Lower lobe of right lung (tissue), 2 donors: ENCODE measurements at regions not wholly inside any gene's neighbourhood (a gene's known extent, or its start where the extent isn't known, plus 50 kb on each side); places are given as distances from the start of the nearest gene placed in this dataset.
"Not testable (repeated sequence)": the region's sequence is repeated elsewhere in the genome, so short reads cannot be mapped to it uniquely, and the experiment has no call there.

ENCODE experiments used
- ATAC-seq, 2 donors: fragments of 200-7000 bp; cut with Tn5 transposase; one replicate each; pipeline ENCODE4 v1.9.1; 2020 to 2022; ENCODE audit warnings: mild to moderate bottlenecking in 2 of 2, moderate library complexity in 2 of 2
- DNase-seq: peaks from one replicate; pipeline ENCODE4 v3.0.0-alpha.2; 2020
- H3K27ac ChIP-seq: fragments of 200-600 bp; one replicate; pipeline ENCODE4 v1.8.0; 2022
- H3K27me3 ChIP-seq: fragments of 200-600 bp; one replicate; pipeline ENCODE4 v1.8.0; 2022; ENCODE audit warnings: low read depth
- H3K36me3 ChIP-seq: fragments of 200-600 bp; one replicate; pipeline ENCODE4 v1.8.0; 2022; ENCODE audit warnings: mild to moderate bottlenecking
- H3K4me1 ChIP-seq: fragments of 200-600 bp; one replicate; pipeline ENCODE4 v1.8.0; 2022
- H3K4me3 ChIP-seq: fragments of 200-600 bp; one replicate; pipeline ENCODE4 v1.8.0; 2022; ENCODE audit warnings: mild to moderate bottlenecking
- H3K9me3 ChIP-seq: fragments of 200-600 bp; one replicate; pipeline ENCODE4 v1.8.0; 2022
- intact Hi-C: fragments of 100-400 bp; cut with DNase I; formaldehyde crosslinking; loops from one replicate; pipeline ENCODE4 v1.11.0; 2022
- TF ChIP-seq, protein P1 (sequence below): fragments of 200-600 bp; IDR thresholded peaks from one replicate; pipeline ENCODE4 v1.8.0; 2022; ENCODE audit warnings: antibody characterized with exemption, mild to moderate bottlenecking
- donor health status: DM: no; HTN: yes; CAD: no; lungs with severe emphysema.

DNA sequence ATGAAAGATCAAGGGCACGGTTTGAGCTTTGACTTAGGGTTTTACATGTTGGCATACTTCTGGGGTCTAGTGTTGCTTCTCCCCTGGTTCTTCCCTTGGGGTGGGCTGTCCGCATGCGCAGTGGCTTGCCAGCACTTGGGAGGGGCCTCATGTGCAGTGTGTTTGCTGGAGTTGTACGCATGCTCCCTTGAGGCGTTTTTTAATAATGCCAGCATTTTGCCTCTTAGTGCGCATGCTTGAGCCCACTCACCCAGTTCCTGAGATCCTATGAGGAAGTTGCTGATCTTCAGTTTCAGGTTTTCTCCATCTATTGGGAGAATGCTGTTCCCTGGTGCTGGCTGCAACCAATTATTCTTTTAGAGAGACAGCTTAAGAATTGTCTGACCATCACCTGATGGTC lies 113.4 kb upstream of the GPR141 start:
- no peak for DNase-seq
- Histone ChIP-seq H3K9me3 (no peaks in the 10 kb centered on the region), H3K4me1 (no peaks in the 10 kb centered on the region), H3K27ac (no peak overlapping the region), H3K36me3 (no peaks in the 10 kb centered on the region), H3K27me3 (no peaks in the 10 kb centered on the region), H3K4me3 (no peak overlapping the region)
- TF ChIP-seq, protein P1, sequence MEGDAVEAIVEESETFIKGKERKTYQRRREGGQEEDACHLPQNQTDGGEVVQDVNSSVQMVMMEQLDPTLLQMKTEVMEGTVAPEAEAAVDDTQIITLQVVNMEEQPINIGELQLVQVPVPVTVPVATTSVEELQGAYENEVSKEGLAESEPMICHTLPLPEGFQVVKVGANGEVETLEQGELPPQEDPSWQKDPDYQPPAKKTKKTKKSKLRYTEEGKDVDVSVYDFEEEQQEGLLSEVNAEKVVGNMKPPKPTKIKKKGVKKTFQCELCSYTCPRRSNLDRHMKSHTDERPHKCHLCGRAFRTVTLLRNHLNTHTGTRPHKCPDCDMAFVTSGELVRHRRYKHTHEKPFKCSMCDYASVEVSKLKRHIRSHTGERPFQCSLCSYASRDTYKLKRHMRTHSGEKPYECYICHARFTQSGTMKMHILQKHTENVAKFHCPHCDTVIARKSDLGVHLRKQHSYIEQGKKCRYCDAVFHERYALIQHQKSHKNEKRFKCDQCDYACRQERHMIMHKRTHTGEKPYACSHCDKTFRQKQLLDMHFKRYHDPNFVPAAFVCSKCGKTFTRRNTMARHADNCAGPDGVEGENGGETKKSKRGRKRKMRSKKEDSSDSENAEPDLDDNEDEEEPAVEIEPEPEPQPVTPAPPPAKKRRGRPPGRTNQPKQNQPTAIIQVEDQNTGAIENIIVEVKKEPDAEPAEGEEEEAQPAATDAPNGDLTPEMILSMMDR = no peak
- intact Hi-C loops = no loop called here
- no peak for ATAC-seq

DNA sequence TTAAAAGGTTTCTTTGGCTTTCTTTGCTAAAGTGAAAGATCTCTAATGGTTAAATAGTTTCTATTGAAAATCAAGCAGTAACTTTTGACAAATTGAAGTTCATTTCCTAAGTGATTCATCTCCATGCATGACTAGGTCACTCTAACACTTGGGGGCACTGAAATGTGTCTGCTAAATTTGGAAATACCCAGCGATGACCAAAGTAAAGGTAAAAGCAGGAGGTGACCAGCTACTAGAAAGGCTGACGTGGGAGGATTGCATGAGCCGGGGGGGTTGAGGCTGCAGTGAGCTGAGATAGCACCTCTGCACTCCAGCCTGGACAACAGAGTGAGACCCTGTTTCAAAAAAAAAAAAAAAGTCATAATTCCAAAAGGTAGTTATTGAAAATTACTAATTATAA lies 111.8 kb upstream of the GPR141 start:
- no peaks in the 10 kb centered on the region for H3K27me3 ChIP-seq
- DNase-seq (no peak), ATAC-seq (no peak)
- H3K36me3 ChIP-seq = no peaks in the 10 kb centered on the region
- intact Hi-C loops = no loop called here
- H3K4me1 ChIP-seq = no peaks in the 10 kb centered on the region
- H3K9me3 ChIP-seq = no peaks in the 10 kb centered on the region
- H3K4me3 ChIP-seq = no peak overlapping the region
- H3K27ac ChIP-seq = no peak overlapping the region
- TF ChIP-seq, protein P1 = no peak

DNA sequence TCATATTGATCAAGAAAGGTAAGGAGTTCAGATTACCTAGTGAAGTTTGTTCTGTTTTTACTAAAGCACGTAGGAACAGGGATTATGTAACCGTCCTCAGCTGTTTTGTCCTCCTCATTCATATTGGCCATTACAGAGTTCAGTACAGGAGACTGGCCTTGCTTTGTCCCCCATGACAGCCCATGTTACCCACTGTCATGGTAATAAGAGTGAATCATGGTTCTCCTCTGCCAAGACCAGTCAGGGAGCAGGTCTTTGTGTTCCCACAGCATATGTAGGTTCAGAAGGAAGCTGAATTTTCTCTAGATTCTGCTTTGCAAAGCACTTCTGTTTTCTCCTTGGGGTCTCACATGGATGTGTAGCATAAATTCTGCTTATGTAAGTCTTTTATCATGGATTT lies 106.2 kb upstream of the GPR141 start:
- Histone ChIP-seq H3K9me3 (no peaks in the 10 kb centered on the region), H3K27me3 (no peaks in the 10 kb centered on the region), H3K4me3 (no peak overlapping the region), H3K27ac (no peak overlapping the region), H3K36me3 (no peaks in the 10 kb centered on the region), H3K4me1 (no peaks in the 10 kb centered on the region)
- intact Hi-C loops = no loop called here
- ATAC-seq (no peak), DNase-seq (no peak)
- TF ChIP-seq, protein P1 = no peak

DNA sequence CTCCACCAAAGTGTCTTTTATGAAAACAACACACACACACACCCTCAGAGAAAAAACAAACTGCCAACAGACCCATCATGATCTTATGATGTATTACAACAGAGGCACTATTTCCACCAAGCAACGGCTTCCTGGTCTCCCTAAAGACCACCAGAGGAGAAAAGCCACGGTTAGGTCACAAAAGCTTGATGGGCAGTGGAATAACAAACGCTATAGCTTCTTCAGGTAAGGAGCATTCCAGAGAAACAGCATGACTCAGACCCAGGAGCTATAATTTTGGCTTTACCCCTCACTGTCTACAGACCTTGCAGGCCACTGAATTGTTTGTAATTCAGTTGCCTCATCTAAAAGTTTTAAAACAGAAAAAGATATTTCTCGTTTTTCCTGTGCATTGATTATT lies 105.7 kb upstream of the GPR141 start:
- ATAC-seq = no peak
- no peak for DNase-seq
- Histone ChIP-seq H3K4me3 (no peak overlapping the region), H3K27ac (no peak overlapping the region), H3K9me3 (no peaks in the 10 kb centered on the region), H3K36me3 (no peaks in the 10 kb centered on the region), H3K27me3 (no peaks in the 10 kb centered on the region), H3K4me1 (no peaks in the 10 kb centered on the region)
- intact Hi-C loops = no loop called here
- TF ChIP-seq, protein P1 = no peak

DNA sequence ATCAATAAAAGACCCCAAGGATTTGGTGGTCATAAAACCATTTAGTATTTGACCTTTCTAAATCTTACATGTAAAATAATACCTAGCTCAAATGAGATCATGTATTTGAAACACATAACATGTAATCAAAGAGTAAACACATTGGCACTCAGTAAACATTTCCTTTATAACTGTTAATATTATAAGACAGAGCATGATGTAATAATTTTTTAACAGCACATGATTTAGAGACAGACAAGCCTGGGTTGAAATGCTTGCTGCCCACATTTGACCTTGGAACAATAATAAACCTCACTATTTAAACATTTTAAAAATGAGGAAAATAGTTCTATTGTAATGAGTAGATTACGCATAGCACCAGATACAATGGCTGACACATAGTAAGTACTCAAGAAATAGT lies 105.2 kb upstream of the GPR141 start:
- H3K27ac ChIP-seq = no peak overlapping the region
- intact Hi-C loops = no loop called here
- H3K4me1 ChIP-seq = no peaks in the 10 kb centered on the region
- DNase-seq = no peak
- TF ChIP-seq, protein P1 = no peak
- H3K36me3 ChIP-seq = no peaks in the 10 kb centered on the region
- no peaks in the 10 kb centered on the region for H3K9me3 ChIP-seq
- no peak overlapping the region for H3K4me3 ChIP-seq
- H3K27me3 ChIP-seq = no peaks in the 10 kb centered on the region
- no peak for ATAC-seq

DNA sequence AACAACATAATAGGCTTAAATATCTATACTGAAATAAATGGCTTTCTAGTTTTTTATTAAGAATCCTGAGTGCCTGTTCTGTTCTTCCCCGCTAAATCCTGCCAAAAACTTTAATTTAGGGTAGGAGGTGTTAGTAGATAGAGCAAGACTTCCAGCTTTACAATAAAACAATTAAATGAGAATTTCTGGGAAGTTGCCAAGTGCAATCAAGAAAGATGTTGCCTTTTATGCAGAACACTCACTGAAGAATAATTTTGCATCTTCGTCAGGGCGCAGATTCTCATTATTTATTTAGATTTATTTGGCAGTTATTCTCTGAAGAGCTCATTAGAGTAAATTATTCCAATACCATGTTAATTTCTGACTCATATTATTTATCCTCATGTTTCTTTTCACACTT lies 103.2 kb upstream of the GPR141 start:
- intact Hi-C loops = no loop called here
- H3K4me1 ChIP-seq = peaks cover 17% of the 10 kb centered on the region
- no peaks in the 10 kb centered on the region for H3K36me3 ChIP-seq
- ATAC-seq (no peak), DNase-seq (no peak)
- H3K27me3 ChIP-seq = no peaks in the 10 kb centered on the region
- H3K4me3 ChIP-seq = no peak overlapping the region
- H3K9me3 ChIP-seq = no peaks in the 10 kb centered on the region
- TF ChIP-seq, protein P1 = no peak
- no peak overlapping the region for H3K27ac ChIP-seq

DNA sequence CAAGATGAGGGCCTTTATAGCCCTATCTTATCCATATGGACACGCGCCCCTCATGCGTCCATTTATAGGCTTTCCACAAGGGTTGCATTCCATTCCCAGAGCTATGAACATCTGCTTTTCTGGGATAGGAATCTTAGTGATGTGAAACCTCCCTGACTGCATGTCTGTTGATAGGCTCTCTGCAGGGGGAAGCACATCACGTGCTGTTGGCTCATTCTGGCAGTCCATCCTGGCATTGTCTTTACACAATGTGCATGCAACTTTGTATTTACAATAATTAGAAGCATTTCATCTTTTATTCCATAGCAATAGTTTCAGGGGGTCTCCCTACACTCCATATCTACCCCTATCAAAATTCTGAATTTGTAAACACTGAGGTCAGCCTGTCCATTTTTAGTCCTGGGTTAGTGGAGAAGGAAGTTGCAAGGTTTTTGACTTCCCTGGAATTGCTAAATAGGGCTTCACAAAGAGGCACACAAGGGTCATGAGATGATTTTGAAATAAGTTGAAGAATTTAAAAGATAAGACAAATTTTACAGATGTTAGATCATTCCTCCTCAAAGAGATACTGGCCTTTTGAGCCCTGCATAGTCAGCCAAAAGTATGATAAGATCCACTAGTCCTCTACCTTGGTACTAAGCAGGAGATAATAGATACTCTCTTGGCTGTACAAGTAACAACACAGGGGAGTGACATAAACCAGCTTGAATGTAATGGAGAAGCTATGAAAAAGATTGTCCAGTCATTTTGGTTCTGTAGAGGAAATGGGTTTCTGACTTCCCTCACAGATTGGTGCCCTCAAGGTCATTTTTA lies 98.7 kb upstream of the GPR141 start:
- H3K36me3 ChIP-seq, H3K4me3 ChIP-seq, H3K9me3 ChIP-seq, H3K27ac ChIP-seq, ATAC-seq, intact Hi-C loops, H3K27me3 ChIP-seq: not testable (repeated sequence)
- DNase-seq = peak; percentile 44
- peaks cover 21% of the 10 kb centered on the region for H3K4me1 ChIP-seq
